ENCODE measurements at regions not wholly inside any gene's neighbourhood (a gene's known extent, or its start where the extent isn't known, plus 50 kb on each side); places are given as distances from the start of the nearest gene placed in this dataset.

- Histone ChIP-seq H3K36me3 (replicated peaks in 1 of 2; ENCODE audit: control insufficient read depth in 1 of 2, insufficient read depth in 2 of 2, low read length in 1 of 2) (no peaks in the 10 kb centered on the region), H3K27me3 (ENCODE audit: insufficient read depth) (no peaks in the 10 kb centered on the region), H3K79me2 (ENCODE audit: insufficient read depth) (no peaks in the 10 kb centered on the region), H3K4me2 (no peak overlapping the region), H3K4me3 (ENCODE audit: low read depth in 2 of 2, low read length in 1 of 2) (no peak overlapping the region), H4K20me1 (ENCODE audit: insufficient read depth) (no peaks in the 10 kb centered on the region), H3K27ac (ENCODE audit: low read depth in 2 of 2, low read length in 1 of 2) (no peak overlapping the region), H2AFZ (ENCODE audit: low read depth) (no peak overlapping the region), H3K9me3 (no peaks in the 10 kb centered on the region), H3F3A (replicated peaks; ENCODE audit: insufficient read depth) (no peaks in the 10 kb centered on the region), H3K9me2 (no peaks in the 10 kb centered on the region), H3K4me1 (ENCODE audit: control insufficient read depth in 1 of 2, insufficient read depth in 2 of 2, low read depth in 1 of 2, low read length in 1 of 2) (no peaks in the 10 kb centered on the region), H3K9ac (no peak overlapping the region)
- CTCF ChIA-PET = interaction anchor here (0.6 to 1.2 kb wide), 2 partner anchors 33 to 657 kb away, joined by 3 read pairs; no protein-coding TSS in a partner anchor
- POLR2A ChIA-PET = no interaction called here
- no peak for TF ChIP-seq RXRA (IDR thresholded peaks at IDR 0.05; ENCODE audit: borderline replicate concordance, low read depth)
- no peak for TF ChIP-seq IRF3 (IDR thresholded peaks at IDR 0.05; ENCODE audit: low read depth, low read length)
- TF ChIP-seq PBX3 (IDR thresholded peaks at IDR 0.05) = no peak
- no peak for TF ChIP-seq FOSL2 (IDR thresholded peaks at IDR 0.05; ENCODE audit: borderline replicate concordance, low read depth)
- TF ChIP-seq RFX5 (IDR thresholded peaks at IDR 0.05; ENCODE audit: low read length) = no peak
- no peak for TF ChIP-seq USF2 (IDR thresholded peaks at IDR 0.05; ENCODE audit: borderline replicate concordance, low read depth, low read length)
- no peak for TF ChIP-seq TEAD4 (IDR thresholded peaks at IDR 0.05; ENCODE audit: borderline replicate concordance, insufficient read depth)
- TF ChIP-seq CTCF (IDR thresholded peaks at IDR 0.05) = no peak
- no peak for TF ChIP-seq RCOR1 (IDR thresholded peaks at IDR 0.05; ENCODE audit: low read length)
- no peak for TF ChIP-seq GATA2 (CRISPR knock-in tag; IDR thresholded peaks at IDR 0.05)
- TF ChIP-seq NRF1 (IDR thresholded peaks at IDR 0.05; ENCODE audit: low read depth, low read length) = no peak
- no peak for TF ChIP-seq TAF1 (IDR thresholded peaks at IDR 0.05; ENCODE audit: borderline replicate concordance, low read depth, low read length)
- no peak for TF ChIP-seq CHD2 (IDR thresholded peaks at IDR 0.05; ENCODE audit: low read length, partially characterized antibody)
- no peak for TF ChIP-seq RAD21 (IDR thresholded peaks at IDR 0.05; ENCODE audit: low read length)
- TF ChIP-seq ELF1 (IDR thresholded peaks at IDR 0.05) = no peak
- no peak for TF ChIP-seq JUND (IDR thresholded peaks at IDR 0.05)
- 14% methylated on average over 1 of the region's 1 CpG for WGBS (ENCODE audit: low lambda C conversion rate)
- no peak for DNase-seq
These were observed 315.9 kb downstream of the LMX1A start for GRCh38 chr1:165040641-165041040.
